ENCODE measurements at regions not wholly inside any gene's neighbourhood (a gene's known extent, or its start where the extent isn't known, plus 50 kb on each side); places are given as distances from the start of the nearest gene placed in this dataset.

- TF ChIP-seq GRHL2 (CRISPR knock-in tag; IDR thresholded peaks at IDR 0.05; ENCODE audit: insufficient replicate concordance, severe bottlenecking), result no peak
- TF ChIP-seq, protein P1, sequence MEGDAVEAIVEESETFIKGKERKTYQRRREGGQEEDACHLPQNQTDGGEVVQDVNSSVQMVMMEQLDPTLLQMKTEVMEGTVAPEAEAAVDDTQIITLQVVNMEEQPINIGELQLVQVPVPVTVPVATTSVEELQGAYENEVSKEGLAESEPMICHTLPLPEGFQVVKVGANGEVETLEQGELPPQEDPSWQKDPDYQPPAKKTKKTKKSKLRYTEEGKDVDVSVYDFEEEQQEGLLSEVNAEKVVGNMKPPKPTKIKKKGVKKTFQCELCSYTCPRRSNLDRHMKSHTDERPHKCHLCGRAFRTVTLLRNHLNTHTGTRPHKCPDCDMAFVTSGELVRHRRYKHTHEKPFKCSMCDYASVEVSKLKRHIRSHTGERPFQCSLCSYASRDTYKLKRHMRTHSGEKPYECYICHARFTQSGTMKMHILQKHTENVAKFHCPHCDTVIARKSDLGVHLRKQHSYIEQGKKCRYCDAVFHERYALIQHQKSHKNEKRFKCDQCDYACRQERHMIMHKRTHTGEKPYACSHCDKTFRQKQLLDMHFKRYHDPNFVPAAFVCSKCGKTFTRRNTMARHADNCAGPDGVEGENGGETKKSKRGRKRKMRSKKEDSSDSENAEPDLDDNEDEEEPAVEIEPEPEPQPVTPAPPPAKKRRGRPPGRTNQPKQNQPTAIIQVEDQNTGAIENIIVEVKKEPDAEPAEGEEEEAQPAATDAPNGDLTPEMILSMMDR (IDR thresholded peaks at IDR 0.05), result no peak
- TF ChIP-seq FOXP1 (CRISPR knock-in tag; IDR thresholded peaks at IDR 0.05; ENCODE audit: borderline replicate concordance), result no peak
These were observed 245.0 kb upstream of the RBBP8 start for GRCh38 chr18:22687892-22688680.

Measured in WTC11 (cell line).